GM12864 (cell line): ENCODE measurements at regions not wholly inside any gene's neighbourhood (a gene's known extent, or its start where the extent isn't known, plus 50 kb on each side); places are given as distances from the start of the nearest gene placed in this dataset.

Source experiments
- DNase-seq: peaks from one replicate; pipeline ENCODE4 v3.0.0-alpha.2; 2011; ENCODE audit warnings: low read depth
- H3K4me3 ChIP-seq: 2 replicates; pipeline ENCODE4 v1.5.1; 2011; ENCODE audit warnings: mild to moderate bottlenecking, low read depth, low read length, control low read depth
- CTCF ChIP-seq: IDR thresholded peaks from 2 replicates; pipeline ENCODE4 v1.5.1; 2011; ENCODE audit warnings: low read depth, mild to moderate bottlenecking, moderate library complexity, low read length, control low read depth, inconsistent platforms; ENCODE audit errors: missing control alignments

- no peak for DNase-seq
- no peak overlapping the region for H3K4me3 ChIP-seq
- no peak for TF ChIP-seq CTCF
These were observed 100.9 kb upstream of the TNP1 start for GRCh38 chr2:216960671-216961268.

DNA sequence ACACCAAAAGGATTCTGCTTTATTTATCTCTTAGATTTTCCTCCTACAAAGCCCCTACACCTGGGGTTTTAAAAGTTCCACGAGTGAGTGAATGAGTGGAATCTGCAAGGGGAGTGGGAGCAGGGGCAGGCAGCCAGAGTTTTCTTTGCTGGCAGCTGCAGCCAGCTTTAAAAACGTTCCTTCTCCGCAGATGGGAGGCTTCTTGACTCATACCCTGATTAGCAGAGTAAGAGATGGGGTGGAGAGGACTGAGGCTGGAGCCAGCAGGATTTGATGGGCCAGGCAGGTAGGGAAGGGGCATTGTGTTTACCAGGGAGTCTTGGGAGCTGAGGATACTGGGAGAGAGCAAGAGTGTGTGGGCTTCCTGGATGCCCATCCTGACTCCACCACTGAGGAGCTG, 99.6 kb upstream of the TNP1 start:
- H3K4me3 ChIP-seq, result no peak overlapping the region
- DNase-seq, result no peak
- TF ChIP-seq CTCF, result no peak

GRCh38 chr2:216956820-216957493, 97.1 kb upstream of the TNP1 start:
- no peak for TF ChIP-seq CTCF
- no peak overlapping the region for H3K4me3 ChIP-seq
- DNase-seq, result no peak

- no peak for DNase-seq
- H3K4me3 ChIP-seq, result no peak overlapping the region
- no peak for TF ChIP-seq CTCF
These were observed 91.3 kb upstream of the TNP1 start for GRCh38 chr2:216951171-216951570.

DNA sequence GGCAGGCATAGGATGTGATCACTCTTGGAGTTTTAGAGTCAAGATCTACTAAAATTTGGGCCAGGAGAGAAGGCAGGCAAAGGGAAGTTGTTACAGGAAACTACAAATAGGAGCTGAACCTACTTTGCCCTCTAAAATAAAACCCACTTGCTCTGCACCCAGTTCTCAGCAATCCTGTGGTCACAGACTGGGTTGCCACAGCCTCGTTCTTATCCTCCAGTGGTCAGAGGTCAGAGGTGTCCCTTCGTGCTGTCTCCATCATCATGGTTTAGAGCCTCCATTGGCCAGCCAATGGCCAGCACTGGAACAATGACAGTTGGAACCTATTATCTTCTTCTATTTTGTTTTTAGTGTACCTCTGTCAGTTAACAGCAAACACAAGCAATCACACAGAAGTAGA, 90.7 kb upstream of the TNP1 start:
- H3K4me3 ChIP-seq, result no peak overlapping the region
- TF ChIP-seq CTCF, result no peak
- no peak for DNase-seq

- no peak for TF ChIP-seq CTCF
- no peak for DNase-seq
- no peak overlapping the region for H3K4me3 ChIP-seq
These were observed 90.0 kb upstream of the TNP1 start for GRCh38 chr2:216949700-216950413.
